Left lobe of liver (tissue), 2 donors: ENCODE measurements at regions not wholly inside any gene's neighbourhood (a gene's known extent, or its start where the extent isn't known, plus 50 kb on each side); places are given as distances from the start of the nearest gene placed in this dataset.
"Not testable (repeated sequence)": the region's sequence is repeated elsewhere in the genome, so short reads cannot be mapped to it uniquely, and the experiment has no call there.

Experiments
- ATAC-seq: fragments of 200-7000 bp; cut with Tn5 transposase; one replicate; pipeline ENCODE4 v1.9.1; 2020; ENCODE audit warnings: mild to moderate bottlenecking, moderate library complexity
- DNase-seq: peaks from one replicate; pipeline ENCODE4 v3.0.0-alpha.2; 2020; ENCODE audit warnings: low spot score
- donor health status: DM: no; HTN: no; CAD: no; lungs with moderate emphysema.
- donor health status: DM: no; HTN: yes; CAD: no.

GRCh38 chr1:38787041-38787440, 72.5 kb downstream of the RRAGC start:
- ATAC-seq (no peak), DNase-seq (no peak)

DNA sequence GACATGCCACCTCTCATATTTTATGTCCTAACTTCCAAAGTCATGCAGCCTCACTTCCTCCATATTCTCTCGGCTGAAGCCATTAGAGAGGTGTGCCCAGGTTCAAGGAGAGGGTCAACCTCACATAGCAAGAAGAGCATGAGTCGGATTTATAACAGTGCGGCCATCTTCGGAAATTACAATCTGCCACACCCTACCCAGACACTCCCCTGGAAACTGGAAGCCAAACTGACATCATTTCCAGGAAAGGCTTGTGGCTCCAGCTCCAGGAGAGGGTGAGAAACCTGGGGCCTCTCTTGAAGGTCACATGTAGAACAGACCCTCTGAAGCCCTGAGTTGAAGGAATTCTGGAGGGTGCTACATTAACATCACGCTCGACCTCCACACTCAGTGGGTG, 73.5 kb downstream of the RRAGC start:
- no peak for ATAC-seq
- no peak for DNase-seq

GRCh38 chr1:38785285-38786039, 74.1 kb downstream of the RRAGC start:
- ATAC-seq (no peak), DNase-seq (no peak)

GRCh38 chr1:38784452-38785284, 74.9 kb downstream of the RRAGC start:
- ATAC-seq, result no peak
- no peak for DNase-seq

- ATAC-seq (no peak), DNase-seq (no peak)
Observed at GRCh38 chr1:38783640-38784229, 75.8 kb downstream of the RRAGC start.

- DNase-seq (no peak), ATAC-seq (no peak)
Observed at GRCh38 chr1:38781872-38782617, 77.5 kb downstream of the RRAGC start.

DNA sequence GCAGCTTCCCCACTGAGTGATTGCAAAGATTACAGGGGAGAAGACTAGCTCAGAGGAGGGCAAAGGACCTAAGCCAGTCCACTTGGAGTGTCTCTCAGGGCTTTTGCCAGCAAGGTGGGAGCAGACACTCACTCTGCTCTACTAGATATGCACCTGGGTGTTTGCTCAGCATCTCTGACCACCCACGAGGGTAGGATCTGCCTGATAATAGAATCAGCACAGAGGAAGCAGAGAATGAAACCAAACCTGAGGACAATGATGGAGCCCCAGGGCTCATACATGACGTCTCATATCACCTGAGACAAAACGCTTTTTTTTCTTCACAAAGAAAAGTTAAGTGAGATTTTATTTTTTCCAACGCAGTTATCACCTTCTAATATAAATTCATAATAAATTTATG, 79.4 kb downstream of the RRAGC start:
- no peak for ATAC-seq
- no peak for DNase-seq

- no peak for ATAC-seq
- no peak for DNase-seq
Observed at GRCh38 chr1:38779491-38779890, 80.1 kb downstream of the RRAGC start.

GRCh38 chr1:38778521-38778920, 81.1 kb downstream of the RRAGC start:
- no peak for ATAC-seq
- no peak for DNase-seq

DNA sequence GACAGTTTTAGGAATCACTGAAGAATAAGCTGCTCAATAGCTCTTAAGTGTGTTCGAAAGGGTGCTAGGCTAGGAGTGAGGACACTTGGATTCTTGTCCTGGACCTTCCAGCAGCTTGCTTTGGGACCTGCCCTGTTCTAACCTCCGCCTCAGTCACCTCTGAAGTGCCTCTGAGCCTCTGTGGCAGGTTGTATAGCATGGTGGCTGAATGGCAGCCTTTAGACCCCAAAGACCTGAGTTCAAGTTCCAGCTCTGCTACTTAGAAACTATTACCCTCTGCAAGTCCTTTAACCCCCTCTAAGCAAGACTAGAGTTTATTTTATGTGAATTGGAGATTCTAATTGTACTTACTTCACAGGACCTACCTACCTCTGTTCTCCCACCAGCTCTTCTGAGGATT, 81.5 kb downstream of the RRAGC start:
- ATAC-seq, result no peak
- no peak for DNase-seq

- DNase-seq (no peak), ATAC-seq (no peak)
Observed at GRCh38 chr1:38777464-38777957, 82.1 kb downstream of the RRAGC start.

DNA sequence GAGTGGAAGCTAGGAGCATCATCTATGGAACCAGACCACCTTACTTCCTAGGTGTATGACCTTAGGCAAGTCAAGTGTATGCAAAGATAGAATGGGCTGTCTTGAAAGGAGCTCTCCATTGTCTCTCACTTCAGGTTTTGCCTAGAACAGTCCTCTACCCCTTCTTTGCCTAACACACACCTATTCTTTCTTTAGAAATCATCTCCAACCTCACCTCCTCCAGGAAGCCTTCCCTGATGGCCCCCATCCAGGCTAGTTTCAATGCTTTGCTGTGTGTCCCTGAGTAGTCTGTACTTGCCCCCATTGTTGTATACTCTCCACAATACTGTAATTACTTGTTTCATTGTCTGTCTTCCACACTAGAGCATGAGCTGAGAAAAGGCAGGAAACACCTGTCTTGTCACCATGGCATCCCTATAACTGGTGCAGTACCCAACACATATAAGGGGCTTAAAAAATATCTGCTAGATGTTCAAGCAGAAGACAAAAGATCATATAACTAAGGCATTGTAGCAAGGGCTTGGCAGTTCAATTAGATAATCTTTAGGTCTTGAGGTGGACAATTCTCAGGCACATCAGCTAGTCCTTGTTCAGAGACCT, 83.0 kb downstream of the RRAGC start:
- no peak for ATAC-seq
- no peak for DNase-seq

GRCh38 chr1:38775175-38775845, 84.3 kb downstream of the RRAGC start:
- ATAC-seq (no peak), DNase-seq (no peak)

- ATAC-seq, result no peak
Observed at GRCh38 chr1:38773483-38773882, 86.1 kb downstream of the RRAGC start.

GRCh38 chr1:38772953-38773352, 86.6 kb downstream of the RRAGC start:
- no peak for ATAC-seq
- no peak for DNase-seq

More at GRCh38 chr1:38773483-38773882, 86.1 kb downstream of the RRAGC start:
- DNase-seq, result no peak

DNA sequence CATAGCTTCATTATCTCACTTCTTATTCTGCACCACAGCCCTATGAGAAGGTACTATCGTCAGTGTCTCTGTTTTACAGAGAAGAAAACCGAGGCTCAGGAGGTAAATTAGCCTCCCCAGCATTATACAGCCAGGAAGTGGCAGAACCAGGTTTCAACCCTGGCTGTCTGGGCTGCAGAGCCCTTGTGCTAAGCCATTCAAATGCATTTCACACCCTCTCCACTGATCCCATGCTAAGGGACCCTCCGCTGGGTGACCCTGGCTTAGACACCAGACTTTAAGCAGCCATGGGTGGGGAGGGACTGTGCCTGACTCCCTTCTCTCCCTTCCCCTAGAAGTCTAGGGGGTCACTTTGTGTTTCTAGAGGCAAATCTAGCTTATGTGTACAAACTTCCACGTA, 87.5 kb downstream of the RRAGC start:
- ATAC-seq (no peak), DNase-seq (no peak)

GRCh38 chr1:38770516-38771173, 88.9 kb downstream of the RRAGC start:
- not testable (repeated sequence) for DNase-seq, ATAC-seq

GRCh38 chr1:38766125-38766524, 93.4 kb downstream of the RRAGC start:
- ATAC-seq, result no peak
- DNase-seq, result no peak

DNA sequence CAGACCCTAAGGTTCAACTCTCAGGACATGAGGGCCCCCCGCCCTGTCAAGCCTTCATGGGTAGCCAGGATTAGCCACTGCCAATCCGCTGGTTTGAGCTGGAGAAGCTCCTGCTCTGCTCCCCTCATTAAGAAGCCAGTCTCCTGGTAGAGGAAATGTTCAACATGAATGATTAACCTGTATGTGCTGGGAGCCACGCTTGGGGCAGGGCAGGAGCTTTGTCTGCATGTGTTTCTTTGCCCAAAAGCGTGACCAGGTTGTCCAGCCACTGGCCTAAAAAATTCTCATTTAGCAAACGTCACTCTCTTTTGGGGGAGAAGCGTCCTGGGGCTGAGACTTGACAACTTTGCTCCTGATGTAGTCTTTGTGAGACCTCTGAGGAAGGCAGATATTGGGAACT, 96.5 kb downstream of the RRAGC start:
- ATAC-seq (no peak), DNase-seq (no peak)

GRCh38 chr1:38760562-38760961, 99.0 kb downstream of the RRAGC start:
- no peak for DNase-seq
- no peak for ATAC-seq
